H1 (cell line): ENCODE measurements at regions not wholly inside any gene's neighbourhood (a gene's known extent, or its start where the extent isn't known, plus 50 kb on each side); places are given as distances from the start of the nearest gene placed in this dataset.

Experiments
- CREB1 ChIP-seq: IDR thresholded peaks from 2 replicates; pipeline ENCODE4 v1.6.1; 2012; ENCODE audit warnings: inconsistent platforms
- EGR1 ChIP-seq: IDR thresholded peaks from 2 replicates; pipeline ENCODE4 v1.6.1; 2011; ENCODE audit warnings: low read depth, low read length, borderline replicate concordance
- RFX5 ChIP-seq: IDR thresholded peaks from 2 replicates; pipeline ENCODE4 v1.6.1; 2011; ENCODE audit warnings: low read depth, low read length, improper control_type of control experiment, borderline replicate concordance
- SAP30 ChIP-seq: fragments of 300-600 bp; sonication (generic); IDR thresholded peaks from 2 replicates; pipeline ENCODE4 v1.7.1; 2012; ENCODE audit warnings: low read length, moderate library complexity, mild to moderate bottlenecking, inconsistent platforms; ENCODE audit not compliant: insufficient read depth, insufficient replicate concordance
- SUZ12 ChIP-seq: fragments of 200-600 bp; sonication (generic); IDR thresholded peaks from 2 replicates; pipeline ENCODE4 v1.6.1; 2012; ENCODE audit warnings: mild to moderate bottlenecking, inconsistent platforms, low read length, moderate library complexity, mixed read lengths
- TBP ChIP-seq: IDR thresholded peaks from 2 replicates; pipeline ENCODE4 v1.6.1; 2011; ENCODE audit warnings: low read depth, low read length, improper control_type of control experiment
- TF ChIP-seq, protein P1 (sequence below): fragments of 300-600 bp; sonication (generic); IDR thresholded peaks from 2 replicates; pipeline ENCODE4 v1.7.1; 2012; ENCODE audit warnings: low read length, moderate library complexity, mild to moderate bottlenecking, inconsistent platforms; ENCODE audit not compliant: insufficient replicate concordance

DNA sequence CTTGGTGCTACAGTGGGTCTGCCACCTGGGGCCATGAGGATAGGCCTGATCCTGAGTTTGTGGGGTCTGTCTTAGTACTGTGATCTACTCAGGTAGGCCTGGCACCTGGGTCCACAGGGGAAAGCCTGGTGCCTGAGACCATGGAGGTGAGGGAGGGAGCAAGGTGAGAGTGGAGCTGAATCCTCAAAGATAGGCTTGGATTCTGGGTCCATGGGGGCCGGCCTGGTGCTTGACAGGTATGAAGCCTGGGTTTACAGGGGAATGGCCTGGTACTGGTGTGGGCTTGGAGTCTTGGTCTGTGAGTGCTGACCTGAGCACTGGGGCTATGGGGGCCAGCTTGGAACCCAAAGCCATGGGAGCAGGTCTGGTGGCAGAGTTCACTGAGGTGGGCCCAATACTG is 439.2 kb upstream of the SMARCA2 start (continued):
- TF ChIP-seq, protein P1, sequence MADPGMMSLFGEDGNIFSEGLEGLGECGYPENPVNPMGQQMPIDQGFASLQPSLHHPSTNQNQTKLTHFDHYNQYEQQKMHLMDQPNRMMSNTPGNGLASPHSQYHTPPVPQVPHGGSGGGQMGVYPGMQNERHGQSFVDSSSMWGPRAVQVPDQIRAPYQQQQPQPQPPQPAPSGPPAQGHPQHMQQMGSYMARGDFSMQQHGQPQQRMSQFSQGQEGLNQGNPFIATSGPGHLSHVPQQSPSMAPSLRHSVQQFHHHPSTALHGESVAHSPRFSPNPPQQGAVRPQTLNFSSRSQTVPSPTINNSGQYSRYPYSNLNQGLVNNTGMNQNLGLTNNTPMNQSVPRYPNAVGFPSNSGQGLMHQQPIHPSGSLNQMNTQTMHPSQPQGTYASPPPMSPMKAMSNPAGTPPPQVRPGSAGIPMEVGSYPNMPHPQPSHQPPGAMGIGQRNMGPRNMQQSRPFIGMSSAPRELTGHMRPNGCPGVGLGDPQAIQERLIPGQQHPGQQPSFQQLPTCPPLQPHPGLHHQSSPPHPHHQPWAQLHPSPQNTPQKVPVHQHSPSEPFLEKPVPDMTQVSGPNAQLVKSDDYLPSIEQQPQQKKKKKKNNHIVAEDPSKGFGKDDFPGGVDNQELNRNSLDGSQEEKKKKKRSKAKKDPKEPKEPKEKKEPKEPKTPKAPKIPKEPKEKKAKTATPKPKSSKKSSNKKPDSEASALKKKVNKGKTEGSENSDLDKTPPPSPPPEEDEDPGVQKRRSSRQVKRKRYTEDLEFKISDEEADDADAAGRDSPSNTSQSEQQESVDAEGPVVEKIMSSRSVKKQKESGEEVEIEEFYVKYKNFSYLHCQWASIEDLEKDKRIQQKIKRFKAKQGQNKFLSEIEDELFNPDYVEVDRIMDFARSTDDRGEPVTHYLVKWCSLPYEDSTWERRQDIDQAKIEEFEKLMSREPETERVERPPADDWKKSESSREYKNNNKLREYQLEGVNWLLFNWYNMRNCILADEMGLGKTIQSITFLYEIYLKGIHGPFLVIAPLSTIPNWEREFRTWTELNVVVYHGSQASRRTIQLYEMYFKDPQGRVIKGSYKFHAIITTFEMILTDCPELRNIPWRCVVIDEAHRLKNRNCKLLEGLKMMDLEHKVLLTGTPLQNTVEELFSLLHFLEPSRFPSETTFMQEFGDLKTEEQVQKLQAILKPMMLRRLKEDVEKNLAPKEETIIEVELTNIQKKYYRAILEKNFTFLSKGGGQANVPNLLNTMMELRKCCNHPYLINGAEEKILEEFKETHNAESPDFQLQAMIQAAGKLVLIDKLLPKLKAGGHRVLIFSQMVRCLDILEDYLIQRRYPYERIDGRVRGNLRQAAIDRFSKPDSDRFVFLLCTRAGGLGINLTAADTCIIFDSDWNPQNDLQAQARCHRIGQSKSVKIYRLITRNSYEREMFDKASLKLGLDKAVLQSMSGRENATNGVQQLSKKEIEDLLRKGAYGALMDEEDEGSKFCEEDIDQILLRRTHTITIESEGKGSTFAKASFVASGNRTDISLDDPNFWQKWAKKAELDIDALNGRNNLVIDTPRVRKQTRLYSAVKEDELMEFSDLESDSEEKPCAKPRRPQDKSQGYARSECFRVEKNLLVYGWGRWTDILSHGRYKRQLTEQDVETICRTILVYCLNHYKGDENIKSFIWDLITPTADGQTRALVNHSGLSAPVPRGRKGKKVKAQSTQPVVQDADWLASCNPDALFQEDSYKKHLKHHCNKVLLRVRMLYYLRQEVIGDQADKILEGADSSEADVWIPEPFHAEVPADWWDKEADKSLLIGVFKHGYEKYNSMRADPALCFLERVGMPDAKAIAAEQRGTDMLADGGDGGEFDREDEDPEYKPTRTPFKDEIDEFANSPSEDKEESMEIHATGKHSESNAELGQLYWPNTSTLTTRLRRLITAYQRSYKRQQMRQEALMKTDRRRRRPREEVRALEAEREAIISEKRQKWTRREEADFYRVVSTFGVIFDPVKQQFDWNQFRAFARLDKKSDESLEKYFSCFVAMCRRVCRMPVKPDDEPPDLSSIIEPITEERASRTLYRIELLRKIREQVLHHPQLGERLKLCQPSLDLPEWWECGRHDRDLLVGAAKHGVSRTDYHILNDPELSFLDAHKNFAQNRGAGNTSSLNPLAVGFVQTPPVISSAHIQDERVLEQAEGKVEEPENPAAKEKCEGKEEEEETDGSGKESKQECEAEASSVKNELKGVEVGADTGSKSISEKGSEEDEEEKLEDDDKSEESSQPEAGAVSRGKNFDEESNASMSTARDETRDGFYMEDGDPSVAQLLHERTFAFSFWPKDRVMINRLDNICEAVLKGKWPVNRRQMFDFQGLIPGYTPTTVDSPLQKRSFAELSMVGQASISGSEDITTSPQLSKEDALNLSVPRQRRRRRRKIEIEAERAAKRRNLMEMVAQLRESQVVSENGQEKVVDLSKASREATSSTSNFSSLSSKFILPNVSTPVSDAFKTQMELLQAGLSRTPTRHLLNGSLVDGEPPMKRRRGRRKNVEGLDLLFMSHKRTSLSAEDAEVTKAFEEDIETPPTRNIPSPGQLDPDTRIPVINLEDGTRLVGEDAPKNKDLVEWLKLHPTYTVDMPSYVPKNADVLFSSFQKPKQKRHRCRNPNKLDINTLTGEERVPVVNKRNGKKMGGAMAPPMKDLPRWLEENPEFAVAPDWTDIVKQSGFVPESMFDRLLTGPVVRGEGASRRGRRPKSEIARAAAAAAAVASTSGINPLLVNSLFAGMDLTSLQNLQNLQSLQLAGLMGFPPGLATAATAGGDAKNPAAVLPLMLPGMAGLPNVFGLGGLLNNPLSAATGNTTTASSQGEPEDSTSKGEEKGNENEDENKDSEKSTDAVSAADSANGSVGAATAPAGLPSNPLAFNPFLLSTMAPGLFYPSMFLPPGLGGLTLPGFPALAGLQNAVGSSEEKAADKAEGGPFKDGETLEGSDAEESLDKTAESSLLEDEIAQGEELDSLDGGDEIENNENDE = no peak
- TF ChIP-seq SAP30 = no peak
- TF ChIP-seq CREB1 = no peak
- TF ChIP-seq EGR1 = no peak
- no peak for TF ChIP-seq SUZ12
- no peak for TF ChIP-seq RFX5
- TF ChIP-seq TBP = no peak
